Body of pancreas (tissue), 4 donors: ENCODE measurements at regions not wholly inside any gene's neighbourhood (a gene's known extent, or its start where the extent isn't known, plus 50 kb on each side); places are given as distances from the start of the nearest gene placed in this dataset.

Experiments used
- CTCF ChIP-seq, 7 experiments: fragments of 450-650 bp in 4 of 7; fragments of 200-600 bp in 3 of 7; sonication (generic) in 3 of 7; IDR thresholded peaks; one replicate each; pipeline ENCODE4 v1.5.1; 2016 to 2019; ENCODE audit warnings: antibody characterized with exemption in 7 of 7
- POLR2A ChIP-seq, 3 donors: fragments of 450-650 bp; IDR thresholded peaks; one replicate each; pipeline ENCODE4 v1.6.1; 2016; ENCODE audit warnings: antibody characterized with exemption in 3 of 3, mild to moderate bottlenecking in 2 of 3

- TF ChIP-seq POLR2A (IDR thresholded peaks at IDR 0.05): no peak
- TF ChIP-seq CTCF (IDR thresholded peaks at IDR 0.05): no peak
These were observed 79.5 kb upstream of the MARCKS start for GRCh38 chr6:113777601-113778000.
